Smooth muscle cell (in vitro differentiated cells): ENCODE measurements at regions not wholly inside any gene's neighbourhood (a gene's known extent, or its start where the extent isn't known, plus 50 kb on each side); places are given as distances from the start of the nearest gene placed in this dataset.

Experiments used
- DNase-seq: peaks from one replicate; lab custom pipeline; 2025; ENCODE audit not compliant: unreplicated experiment; lab: John Stamatoyannopoulos, UW
- H2AFZ ChIP-seq: fragments of 200-600 bp; sonication (generic); 2 replicates; pipeline ENCODE4 v1.6.0; 2016; ENCODE audit warnings: antibody characterized with exemption, low read depth, mild to moderate bottlenecking
- H3F3A ChIP-seq: fragments of 200-600 bp; sonication (generic); 2 replicates; pipeline ENCODE4 v1.6.0; 2017; ENCODE audit warnings: antibody characterized with exemption, low read depth
- H3K27ac ChIP-seq: fragments of 200-600 bp; sonication (generic); 2 replicates; pipeline ENCODE4 v1.5.1; 2016; ENCODE audit warnings: low read depth, mild to moderate bottlenecking
- H3K27me3 ChIP-seq: fragments of 200-600 bp; sonication (generic); 2 replicates; pipeline ENCODE4 v1.6.1; 2016; ENCODE audit warnings: low read depth, mild to moderate bottlenecking
- H3K36me3 ChIP-seq: fragments of 200-600 bp; sonication (generic); 2 replicates; pipeline ENCODE4 v1.5.1; 2016; ENCODE audit warnings: low read depth
- H3K4me1 ChIP-seq: fragments of 200-600 bp; sonication (generic); 2 replicates; pipeline ENCODE4 v1.5.1; 2016; ENCODE audit warnings: low read depth
- H3K4me2 ChIP-seq: fragments of 200-600 bp; sonication (generic); 2 replicates; pipeline ENCODE4 v1.6.0; 2016; ENCODE audit warnings: mild to moderate bottlenecking
- H3K4me3 ChIP-seq: fragments of 200-600 bp; sonication (generic); 2 replicates; pipeline ENCODE4 v1.5.1; 2016; ENCODE audit warnings: mild to moderate bottlenecking
- H3K79me2 ChIP-seq: fragments of 200-600 bp; sonication (generic); 2 replicates; pipeline ENCODE4 v1.6.0; 2016; ENCODE audit warnings: low read depth, mild to moderate bottlenecking
- H3K9ac ChIP-seq: fragments of 200-600 bp; sonication (generic); 2 replicates; pipeline ENCODE4 v1.6.0; 2016; ENCODE audit warnings: low read depth
- H3K9me3 ChIP-seq: fragments of 200-600 bp; sonication (generic); replicated peaks from 2 replicates; pipeline ENCODE4 v1.5.1; 2016; ENCODE audit warnings: low read depth
- H4K20me1 ChIP-seq: fragments of 200-600 bp; sonication (generic); 2 replicates; pipeline ENCODE4 v1.6.0; 2016; ENCODE audit warnings: low read depth
- CTCF ChIP-seq: fragments of 200-600 bp; sonication (generic); IDR thresholded peaks from 2 replicates; pipeline ENCODE4 v1.5.1; 2017; ENCODE audit warnings: borderline replicate concordance, mild to moderate bottlenecking, antibody characterized with exemption; ENCODE audit not compliant: insufficient read depth, poor library complexity, severe bottlenecking
- WGBS: methylation state at CpG from one replicate; pipeline ENCODE4 v1.1.7; 2016; ENCODE audit warnings: low lambda C conversion rate; 5-methylcytosine and 5-hydroxymethylcytosine counted together

- Histone ChIP-seq H3K9me3 (no peaks in the 10 kb centered on the region), H4K20me1 (no peaks in the 10 kb centered on the region), H3K4me3 (no peak overlapping the region), H3K4me1 (peaks cover 10% of the 10 kb centered on the region), H3K79me2 (no peaks in the 10 kb centered on the region), H3K4me2 (peak overlapping the region; percentile 56), H3F3A (no peaks in the 10 kb centered on the region), H3K36me3 (no peaks in the 10 kb centered on the region), H3K27me3 (no peaks in the 10 kb centered on the region), H2AFZ (no peak overlapping the region), H3K9ac (peak overlapping the region; percentile 85), H3K27ac (peak overlapping the region; percentile 89)
- DNase-seq: no peak
- 55% methylated on average over 24 of the region's 24 CpGs for WGBS
- no peak for TF ChIP-seq CTCF
Observed at GRCh38 chr21:43306911-43307676, 119.8 kb downstream of the SIK1 start.

DNA sequence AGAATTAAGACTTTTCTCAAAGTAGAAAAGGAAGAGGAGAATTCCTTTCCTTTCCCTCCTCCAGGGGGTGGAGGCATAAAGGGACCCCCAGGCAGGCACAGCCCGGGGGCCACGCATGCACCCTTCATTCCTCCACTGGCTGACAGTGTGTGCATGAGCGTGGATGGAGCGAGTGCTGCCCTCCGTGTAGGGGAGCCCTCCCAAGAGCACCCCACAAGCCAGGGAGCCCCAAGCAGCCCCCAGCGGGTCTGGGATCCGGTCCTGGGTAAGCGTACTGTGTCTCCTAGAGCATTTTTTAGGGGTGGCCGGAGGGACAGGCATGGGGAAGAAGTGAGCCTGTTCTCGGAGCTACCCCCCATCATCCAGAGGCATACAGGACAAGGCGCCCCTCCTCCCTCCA is 120.5 kb downstream of the SIK1 start:
- H4K20me1 ChIP-seq: no peaks in the 10 kb centered on the region
- H3K4me3 ChIP-seq: no peak overlapping the region
- H3F3A ChIP-seq: no peaks in the 10 kb centered on the region
- H2AFZ ChIP-seq: no peak overlapping the region
- DNase-seq: no peak
- no peaks in the 10 kb centered on the region for H3K36me3 ChIP-seq
- peak overlapping the region; percentile 50 for H3K9ac ChIP-seq
- H3K4me1 ChIP-seq: peaks cover 7% of the 10 kb centered on the region
- H3K9me3 ChIP-seq: no peaks in the 10 kb centered on the region
- TF ChIP-seq CTCF: no peak
- peak overlapping the region; percentile 89 for H3K27ac ChIP-seq
- H3K4me2 ChIP-seq: no peak overlapping the region
- WGBS: 98% methylated on average over 10 of the region's 11 CpGs
- H3K27me3 ChIP-seq: no peaks in the 10 kb centered on the region
- H3K79me2 ChIP-seq: no peaks in the 10 kb centered on the region

DNA sequence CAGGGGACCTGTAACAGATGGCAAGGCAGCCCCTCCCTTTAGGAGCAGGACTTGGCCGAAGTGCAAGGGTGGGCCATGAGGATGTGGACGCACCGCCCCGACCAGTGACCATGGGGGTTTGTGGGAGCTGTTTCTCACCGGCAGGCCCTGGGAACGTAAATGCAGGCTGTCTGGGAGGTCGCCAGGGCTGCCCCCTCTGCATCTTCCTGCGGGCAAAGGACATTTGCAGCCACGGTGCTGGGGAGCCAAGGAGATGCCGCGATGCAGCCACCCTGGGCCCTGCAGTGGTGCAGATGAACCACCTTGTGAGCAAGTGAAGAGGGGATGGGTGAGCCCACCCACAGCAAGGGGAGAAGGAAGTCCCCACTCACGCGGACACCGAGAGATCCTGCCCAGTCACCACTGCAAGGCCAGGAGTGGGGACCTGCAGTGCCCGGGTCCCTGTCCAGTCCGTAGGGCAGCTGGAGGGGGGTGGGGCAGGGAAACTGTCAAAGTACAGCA is 121.1 kb downstream of the SIK1 start:
- no peak for DNase-seq
- H3K27ac ChIP-seq: no peak overlapping the region
- H3K4me2 ChIP-seq: no peak overlapping the region
- H3K9me3 ChIP-seq: no peaks in the 10 kb centered on the region
- TF ChIP-seq CTCF: no peak
- H3F3A ChIP-seq: no peaks in the 10 kb centered on the region
- H3K36me3 ChIP-seq: no peaks in the 10 kb centered on the region
- no peak overlapping the region for H3K9ac ChIP-seq
- WGBS: 97% methylated on average over 16 of the region's 16 CpGs
- H2AFZ ChIP-seq: no peak overlapping the region
- H3K4me1 ChIP-seq: peaks cover 12% of the 10 kb centered on the region
- H4K20me1 ChIP-seq: no peaks in the 10 kb centered on the region
- no peaks in the 10 kb centered on the region for H3K27me3 ChIP-seq
- H3K79me2 ChIP-seq: no peaks in the 10 kb centered on the region
- H3K4me3 ChIP-seq: no peak overlapping the region

DNA sequence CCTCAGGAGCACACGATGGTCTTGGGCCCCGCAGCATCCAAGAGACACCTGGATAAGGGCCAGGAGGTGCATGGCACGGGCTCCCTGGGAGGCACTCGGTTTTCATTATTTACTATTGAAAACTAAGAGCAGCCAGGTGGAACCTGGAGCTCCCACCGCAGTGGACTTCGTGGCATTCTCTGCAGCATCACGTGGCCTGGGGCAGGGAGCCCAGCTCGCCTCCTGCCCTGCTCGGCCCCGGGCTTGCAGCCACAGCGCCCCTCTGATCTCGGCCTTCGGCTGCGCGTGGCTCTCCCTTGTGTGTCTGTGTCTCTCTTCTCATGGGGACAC is 121.6 kb downstream of the SIK1 start:
- Histone ChIP-seq H3K27me3 (no peaks in the 10 kb centered on the region), H3K4me2 (no peak overlapping the region), H3F3A (no peaks in the 10 kb centered on the region), H3K4me1 (peaks cover 16% of the 10 kb centered on the region), H3K27ac (no peak overlapping the region), H3K79me2 (no peaks in the 10 kb centered on the region), H3K9me3 (no peaks in the 10 kb centered on the region), H3K4me3 (no peak overlapping the region), H3K36me3 (no peaks in the 10 kb centered on the region), H4K20me1 (no peaks in the 10 kb centered on the region), H3K9ac (no peak overlapping the region), H2AFZ (no peak overlapping the region)
- 91% methylated on average over 15 of the region's 15 CpGs for WGBS
- TF ChIP-seq CTCF: no peak
- DNase-seq: no peak
